Astrocyte of the spinal cord (primary cell): ENCODE measurements at regions not wholly inside any gene's neighbourhood (a gene's known extent, or its start where the extent isn't known, plus 50 kb on each side); places are given as distances from the start of the nearest gene placed in this dataset.

Source experiments
- DNase-seq: peaks from one replicate; pipeline ENCODE4 v3.0.0; 2011; ENCODE audit warnings: low read depth, low spot score
- H3K4me3 ChIP-seq: 2 replicates; pipeline ENCODE4 v1.5.1; 2011; ENCODE audit warnings: low read depth, mild to moderate bottlenecking, low read length, moderate library complexity
- in situ Hi-C: cut with HindIII; loops from 2 replicates; pipeline ENCODE4 v1.10.0; 2017; ENCODE audit warnings: low sequenced_read_pairs
- TF ChIP-seq, protein P1 (sequence below): IDR thresholded peaks from 2 replicates; pipeline ENCODE4 v1.5.1; 2012; ENCODE audit warnings: low read depth, mild to moderate bottlenecking, low read length, inconsistent platforms

- TF ChIP-seq, protein P1, sequence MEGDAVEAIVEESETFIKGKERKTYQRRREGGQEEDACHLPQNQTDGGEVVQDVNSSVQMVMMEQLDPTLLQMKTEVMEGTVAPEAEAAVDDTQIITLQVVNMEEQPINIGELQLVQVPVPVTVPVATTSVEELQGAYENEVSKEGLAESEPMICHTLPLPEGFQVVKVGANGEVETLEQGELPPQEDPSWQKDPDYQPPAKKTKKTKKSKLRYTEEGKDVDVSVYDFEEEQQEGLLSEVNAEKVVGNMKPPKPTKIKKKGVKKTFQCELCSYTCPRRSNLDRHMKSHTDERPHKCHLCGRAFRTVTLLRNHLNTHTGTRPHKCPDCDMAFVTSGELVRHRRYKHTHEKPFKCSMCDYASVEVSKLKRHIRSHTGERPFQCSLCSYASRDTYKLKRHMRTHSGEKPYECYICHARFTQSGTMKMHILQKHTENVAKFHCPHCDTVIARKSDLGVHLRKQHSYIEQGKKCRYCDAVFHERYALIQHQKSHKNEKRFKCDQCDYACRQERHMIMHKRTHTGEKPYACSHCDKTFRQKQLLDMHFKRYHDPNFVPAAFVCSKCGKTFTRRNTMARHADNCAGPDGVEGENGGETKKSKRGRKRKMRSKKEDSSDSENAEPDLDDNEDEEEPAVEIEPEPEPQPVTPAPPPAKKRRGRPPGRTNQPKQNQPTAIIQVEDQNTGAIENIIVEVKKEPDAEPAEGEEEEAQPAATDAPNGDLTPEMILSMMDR, result no peak
- DNase-seq, result no peak
- H3K4me3 ChIP-seq, result no peak overlapping the region
- in situ Hi-C loops, result no loop called here
Observed at GRCh38 chr4:92122911-92123310, 180.9 kb upstream of the GRID2 start.

GRCh38 chr4:92128676-92129075, 175.1 kb upstream of the GRID2 start:
- in situ Hi-C loops, result no loop called here
- no peak overlapping the region for H3K4me3 ChIP-seq
- TF ChIP-seq, protein P1, result no peak
- DNase-seq, result peak; percentile 9

DNA sequence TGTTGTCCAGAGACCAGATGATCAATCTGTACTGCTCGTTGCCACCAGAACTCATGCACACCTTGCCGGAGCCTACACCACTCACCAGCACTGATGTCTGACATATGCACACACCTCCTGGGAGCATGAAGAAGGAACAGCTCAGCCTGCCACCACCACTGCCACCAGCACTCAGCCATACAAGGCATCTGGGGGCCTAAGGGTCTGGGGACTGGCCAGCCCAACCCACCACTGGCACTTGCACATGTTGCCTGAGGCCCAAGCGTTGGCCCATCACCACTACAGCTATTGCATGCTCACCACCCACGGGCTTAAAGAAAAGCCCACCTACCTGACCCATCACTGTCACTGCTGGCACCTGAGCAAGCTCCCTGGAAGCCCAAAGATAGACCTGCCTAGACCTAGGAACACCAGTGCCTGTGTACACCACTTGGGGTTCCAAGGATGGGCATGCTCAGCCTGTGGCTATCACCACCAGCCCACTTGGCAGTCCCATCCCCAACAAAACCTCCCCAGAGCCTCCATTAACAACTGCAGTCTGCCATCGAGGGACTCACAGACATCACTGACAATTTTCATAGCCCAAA, 174.3 kb upstream of the GRID2 start:
- no peak overlapping the region for H3K4me3 ChIP-seq
- DNase-seq, result no peak
- TF ChIP-seq, protein P1, result no peak
- in situ Hi-C loops, result no loop called here

GRCh38 chr4:92136434-92136833, 167.3 kb upstream of the GRID2 start:
- no peak overlapping the region for H3K4me3 ChIP-seq
- TF ChIP-seq, protein P1, result no peak
- in situ Hi-C loops, result no loop called here
- no peak for DNase-seq

- TF ChIP-seq, protein P1, result peak; percentile 33
- in situ Hi-C loops, result no loop called here
- DNase-seq, result peak; percentile 6
- H3K4me3 ChIP-seq, result no peak overlapping the region
Observed at GRCh38 chr4:92163348-92163747, 140.4 kb upstream of the GRID2 start.

GRCh38 chr4:92170340-92170739, 133.4 kb upstream of the GRID2 start:
- TF ChIP-seq, protein P1, result no peak
- no peak overlapping the region for H3K4me3 ChIP-seq
- DNase-seq, result no peak
- in situ Hi-C loops, result no loop called here

GRCh38 chr4:92172203-92172602, 131.6 kb upstream of the GRID2 start:
- no peak overlapping the region for H3K4me3 ChIP-seq
- no peak for DNase-seq
- in situ Hi-C loops, result no loop called here
- TF ChIP-seq, protein P1, result peak; percentile 27
